Testis (tissue), 2 donors: ENCODE measurements at regions not wholly inside any gene's neighbourhood (a gene's known extent, or its start where the extent isn't known, plus 50 kb on each side); places are given as distances from the start of the nearest gene placed in this dataset.

Source experiments
- POLR2A ChIP-seq: fragments of 450-650 bp; IDR thresholded peaks from one replicate; pipeline ENCODE4 v1.6.1; 2017; ENCODE audit warnings: antibody characterized with exemption, mild to moderate bottlenecking, moderate library complexity
- TF ChIP-seq, protein P1 (sequence below), 3 experiments: fragments of 450-650 bp in 2 of 3; fragments of 200-600 bp in 1 of 3; sonication (generic) in 1 of 3; IDR thresholded peaks; one replicate each; pipeline ENCODE4 v1.5.1; 2016 to 2019; ENCODE audit warnings: antibody characterized with exemption in 3 of 3, mild to moderate bottlenecking in 2 of 3, moderate library complexity in 1 of 3

DNA sequence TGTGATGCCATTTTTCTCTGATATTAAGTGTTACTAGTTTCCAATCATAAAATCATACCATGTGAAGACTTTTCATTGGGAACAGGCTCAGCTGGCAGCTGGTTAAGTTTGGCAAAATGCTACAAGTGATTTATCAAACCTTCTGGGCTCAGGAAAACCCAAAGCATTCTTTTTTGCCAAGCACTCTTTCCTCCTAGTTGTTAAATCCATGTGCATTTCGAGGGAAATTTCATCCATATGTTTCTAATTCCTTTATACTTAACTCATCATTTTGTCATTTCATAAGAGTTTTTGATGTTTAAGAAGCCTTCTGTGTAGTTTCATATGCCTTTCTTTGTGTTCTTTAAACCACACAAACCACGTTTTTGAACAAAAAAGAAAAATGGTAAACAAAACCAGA, 217.6 kb upstream of the PDE10A start:
- TF ChIP-seq, protein P1, sequence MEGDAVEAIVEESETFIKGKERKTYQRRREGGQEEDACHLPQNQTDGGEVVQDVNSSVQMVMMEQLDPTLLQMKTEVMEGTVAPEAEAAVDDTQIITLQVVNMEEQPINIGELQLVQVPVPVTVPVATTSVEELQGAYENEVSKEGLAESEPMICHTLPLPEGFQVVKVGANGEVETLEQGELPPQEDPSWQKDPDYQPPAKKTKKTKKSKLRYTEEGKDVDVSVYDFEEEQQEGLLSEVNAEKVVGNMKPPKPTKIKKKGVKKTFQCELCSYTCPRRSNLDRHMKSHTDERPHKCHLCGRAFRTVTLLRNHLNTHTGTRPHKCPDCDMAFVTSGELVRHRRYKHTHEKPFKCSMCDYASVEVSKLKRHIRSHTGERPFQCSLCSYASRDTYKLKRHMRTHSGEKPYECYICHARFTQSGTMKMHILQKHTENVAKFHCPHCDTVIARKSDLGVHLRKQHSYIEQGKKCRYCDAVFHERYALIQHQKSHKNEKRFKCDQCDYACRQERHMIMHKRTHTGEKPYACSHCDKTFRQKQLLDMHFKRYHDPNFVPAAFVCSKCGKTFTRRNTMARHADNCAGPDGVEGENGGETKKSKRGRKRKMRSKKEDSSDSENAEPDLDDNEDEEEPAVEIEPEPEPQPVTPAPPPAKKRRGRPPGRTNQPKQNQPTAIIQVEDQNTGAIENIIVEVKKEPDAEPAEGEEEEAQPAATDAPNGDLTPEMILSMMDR (IDR thresholded peaks at IDR 0.05): no peak
- TF ChIP-seq POLR2A: no peak
